Mesenchymal stem cell (in vitro differentiated cells and primary cell): ENCODE measurements at regions not wholly inside any gene's neighbourhood (a gene's known extent, or its start where the extent isn't known, plus 50 kb on each side); places are given as distances from the start of the nearest gene placed in this dataset.

Source experiments
- DNase-seq: peaks from one replicate; pipeline ENCODE4 v3.0.0-alpha.2; 2013
- H2AFZ ChIP-seq: one replicate; pipeline ENCODE4 v1.6.1; 2013; ENCODE audit warnings: low read depth, mild to moderate bottlenecking, control low read depth, inconsistent platforms, low read length, moderate library complexity
- H2AK5ac ChIP-seq: 2 replicates; pipeline ENCODE4 v1.6.1; 2013; ENCODE audit warnings: low read length, moderate library complexity, mild to moderate bottlenecking, inconsistent platforms; ENCODE audit not compliant: severe bottlenecking
- H2BK120ac ChIP-seq: one replicate; pipeline ENCODE4 v1.6.1; 2013; ENCODE audit warnings: low read depth, mild to moderate bottlenecking, inconsistent platforms, low read length, moderate library complexity
- H2BK12ac ChIP-seq, 2 experiments: one replicate each; pipeline ENCODE4 v1.6.1; 2013; ENCODE audit warnings: inconsistent platforms in 2 of 2, low read length in 2 of 2, mild to moderate bottlenecking in 2 of 2, moderate library complexity in 2 of 2, control low read depth in 1 of 2
- H2BK15ac ChIP-seq: one replicate; pipeline ENCODE4 v1.6.1; 2013; ENCODE audit warnings: mild to moderate bottlenecking, low read depth, inconsistent platforms; ENCODE audit not compliant: poor library complexity, severe bottlenecking
- H2BK5ac ChIP-seq: 2 replicates; pipeline ENCODE4 v1.6.1; 2013; ENCODE audit warnings: low read depth, mild to moderate bottlenecking, low read length, control low read depth, inconsistent platforms; ENCODE audit not compliant: poor library complexity, severe bottlenecking
- H3K14ac ChIP-seq, 2 experiments: one replicate each; pipeline ENCODE4 v1.6.1; 2013; ENCODE audit warnings: inconsistent platforms in 2 of 2, low read length in 2 of 2, control low read depth in 1 of 2, mild to moderate bottlenecking in 1 of 2, moderate library complexity in 1 of 2
- H3K18ac ChIP-seq, 2 experiments: one replicate each; pipeline ENCODE4 v1.6.1; 2013; ENCODE audit warnings: inconsistent platforms in 2 of 2, low read length in 2 of 2, control low read depth in 1 of 2, low read depth in 1 of 2, mild to moderate bottlenecking in 1 of 2
- H3K23ac ChIP-seq, 2 experiments: one replicate each; pipeline ENCODE4 v1.6.1; 2013; ENCODE audit warnings: inconsistent platforms in 2 of 2, low read length in 2 of 2, mild to moderate bottlenecking in 2 of 2, moderate library complexity in 2 of 2, control low read depth in 1 of 2
- H3K27ac ChIP-seq: 2 replicates; pipeline ENCODE4 v1.5.1; 2013; ENCODE audit warnings: mild to moderate bottlenecking, moderate library complexity, low read length, control low read depth, inconsistent platforms; ENCODE audit not compliant: poor library complexity, severe bottlenecking
- H3K27me3 ChIP-seq, 2 experiments: 2 replicates each; pipeline versions ENCODE4 v1.6.1 to v1.7.0; 2013; ENCODE audit warnings: low read length in 2 of 2, mild to moderate bottlenecking in 2 of 2, moderate library complexity in 2 of 2, control low read depth in 1 of 2, inconsistent platforms in 1 of 2; ENCODE audit not compliant: control insufficient read depth in 1 of 2, insufficient read depth in 1 of 2
- H3K36me3 ChIP-seq, 2 experiments: 2 replicates each; pipeline versions ENCODE4 v1.6.1 to v1.7.0; 2013; ENCODE audit warnings: low read length in 2 of 2, control low read depth in 1 of 2, inconsistent platforms in 1 of 2, low read depth in 1 of 2, mild to moderate bottlenecking in 1 of 2; ENCODE audit not compliant: insufficient read depth in 2 of 2, control insufficient read depth in 1 of 2
- H3K4ac ChIP-seq, 2 experiments: one replicate each; pipeline ENCODE4 v1.6.1; 2013; ENCODE audit warnings: inconsistent platforms in 2 of 2, low read length in 2 of 2, mild to moderate bottlenecking in 2 of 2, moderate library complexity in 2 of 2, control low read depth in 1 of 2, low read depth in 1 of 2
- H3K4me1 ChIP-seq: 2 replicates; pipeline ENCODE4 v1.6.1; 2013; ENCODE audit warnings: low read depth, low read length, control low read depth; ENCODE audit not compliant: control insufficient read depth, insufficient read depth
- H3K4me2 ChIP-seq: 2 replicates; pipeline ENCODE4 v1.6.1; 2013; ENCODE audit warnings: low read length, mild to moderate bottlenecking, inconsistent platforms; ENCODE audit not compliant: poor library complexity, severe bottlenecking
- H3K4me3 ChIP-seq, 2 experiments: 2 replicates each; pipeline versions ENCODE4 v1.5.1 to v1.7.0; 2013; ENCODE audit warnings: low read length in 2 of 2, mild to moderate bottlenecking in 2 of 2, control low read depth in 1 of 2, low read depth in 1 of 2; ENCODE audit not compliant: insufficient read depth in 1 of 2
- H3K79me1 ChIP-seq: replicated peaks from 2 replicates; pipeline ENCODE4 v1.6.1; 2013; ENCODE audit warnings: mild to moderate bottlenecking, control low read depth, low read length, inconsistent platforms; ENCODE audit not compliant: poor library complexity, severe bottlenecking
- H3K9ac ChIP-seq: 2 replicates; pipeline ENCODE4 v1.7.0; 2013; ENCODE audit warnings: mild to moderate bottlenecking, low read length, moderate library complexity
- H3K9me3 ChIP-seq: 2 replicates; pipeline ENCODE4 v1.7.0; 2013; ENCODE audit warnings: mild to moderate bottlenecking, low read length; ENCODE audit not compliant: control insufficient read depth
- H4K8ac ChIP-seq: one replicate; pipeline ENCODE4 v1.6.1; 2013; ENCODE audit warnings: inconsistent platforms, mild to moderate bottlenecking, low read length, moderate library complexity
- H4K91ac ChIP-seq: one replicate; pipeline ENCODE4 v1.6.1; 2013; ENCODE audit warnings: mild to moderate bottlenecking, low read length, inconsistent platforms
- WGBS: methylation state at CpG from one replicate; pipeline ENCODE4 v1.1.7; 2013; ENCODE audit warnings: mixed read lengths; 5-methylcytosine and 5-hydroxymethylcytosine counted together

GRCh38 chr11:110989428-110990133, 255.9 kb upstream of the POU2AF2 start:
- Histone ChIP-seq H3K9me3 (no peaks in the 10 kb centered on the region), H3K4me3 (no peak overlapping the region), H4K8ac (no peak overlapping the region), H3K36me3 (no peaks in the 10 kb centered on the region), H3K9ac (peak overlapping the region; percentile 18), H3K23ac (no peak overlapping the region), H3K79me1 (no peaks in the 10 kb centered on the region), H3K14ac (no peak overlapping the region), H4K91ac (no peak overlapping the region), H2AFZ (no peak overlapping the region), H3K4ac (no peak overlapping the region), H2BK120ac (no peak overlapping the region), H2BK5ac (no peak overlapping the region), H3K4me2 (no peak overlapping the region), H3K4me1 (no peaks in the 10 kb centered on the region), H3K18ac (no peak overlapping the region), H2BK12ac (no peak overlapping the region), H3K27ac (no peak overlapping the region), H2AK5ac (no peak overlapping the region), H3K27me3 (no peaks in the 10 kb centered on the region), H2BK15ac (no peak overlapping the region)
- peak; percentile 81 for DNase-seq

- H3K4me1 ChIP-seq: no peaks in the 10 kb centered on the region
- no peak overlapping the region for H2BK120ac ChIP-seq
- no peak overlapping the region for H3K27ac ChIP-seq
- no peak overlapping the region for H4K8ac ChIP-seq
- no peak overlapping the region for H2BK15ac ChIP-seq
- H3K4me3 ChIP-seq: no peak overlapping the region
- H3K9ac ChIP-seq: no peak overlapping the region
- no peaks in the 10 kb centered on the region for H3K79me1 ChIP-seq
- no CpG with 5 or more reads among the region's 3 CpGs for whole genome bisulfite sequencing
- no peaks in the 10 kb centered on the region for H3K27me3 ChIP-seq
- no peak overlapping the region for H3K23ac ChIP-seq
- H3K4me2 ChIP-seq: no peak overlapping the region
- DNase-seq: no peak
- no peaks in the 10 kb centered on the region for H3K9me3 ChIP-seq
- H3K18ac ChIP-seq: no peak overlapping the region
- no peak overlapping the region for H2AFZ ChIP-seq
- no peak overlapping the region for H3K4ac ChIP-seq
- no peak overlapping the region for H3K14ac ChIP-seq
- H2BK5ac ChIP-seq: no peak overlapping the region
- H3K36me3 ChIP-seq: no peaks in the 10 kb centered on the region
- no peak overlapping the region for H4K91ac ChIP-seq
- H2AK5ac ChIP-seq: no peak overlapping the region
- H2BK12ac ChIP-seq: no peak overlapping the region
Measured at GRCh38 chr11:110988671-110989070, 256.9 kb upstream of the POU2AF2 start.

GRCh38 chr11:110986016-110986415, 259.5 kb upstream of the POU2AF2 start:
- Histone ChIP-seq H2AFZ (no peak overlapping the region), H3K4ac (no peak overlapping the region), H3K9ac (no peak overlapping the region), H2AK5ac (no peak overlapping the region), H3K18ac (no peak overlapping the region), H3K23ac (no peak overlapping the region), H3K27ac (no peak overlapping the region), H3K36me3 (no peaks in the 10 kb centered on the region), H3K9me3 (no peaks in the 10 kb centered on the region), H2BK120ac (no peak overlapping the region), H4K91ac (no peak overlapping the region), H2BK15ac (no peak overlapping the region), H3K27me3 (no peaks in the 10 kb centered on the region), H2BK5ac (no peak overlapping the region), H2BK12ac (no peak overlapping the region), H3K4me2 (no peak overlapping the region), H3K79me1 (no peaks in the 10 kb centered on the region), H3K4me1 (no peaks in the 10 kb centered on the region), H3K4me3 (no peak overlapping the region), H3K14ac (no peak overlapping the region), H4K8ac (no peak overlapping the region)
- 97% methylated on average over 4 of the region's 7 CpGs for WGBS
- DNase-seq: no peak

GRCh38 chr11:110985547-110985946, 260.0 kb upstream of the POU2AF2 start:
- H3K27ac ChIP-seq: no peak overlapping the region
- no peak overlapping the region for H4K8ac ChIP-seq
- no peaks in the 10 kb centered on the region for H3K9me3 ChIP-seq
- no peak overlapping the region for H3K4ac ChIP-seq
- H3K36me3 ChIP-seq: no peaks in the 10 kb centered on the region
- no peak overlapping the region for H2BK12ac ChIP-seq
- no peak overlapping the region for H2BK120ac ChIP-seq
- no peak overlapping the region for H4K91ac ChIP-seq
- H3K23ac ChIP-seq: no peak overlapping the region
- no peak for DNase-seq
- no peak overlapping the region for H2AK5ac ChIP-seq
- no peaks in the 10 kb centered on the region for H3K27me3 ChIP-seq
- H3K79me1 ChIP-seq: no peaks in the 10 kb centered on the region
- H3K4me1 ChIP-seq: no peaks in the 10 kb centered on the region
- no peak overlapping the region for H3K18ac ChIP-seq
- no peak overlapping the region for H3K4me3 ChIP-seq
- H2AFZ ChIP-seq: no peak overlapping the region
- H3K4me2 ChIP-seq: no peak overlapping the region
- H3K14ac ChIP-seq: no peak overlapping the region
- no peak overlapping the region for H3K9ac ChIP-seq
- no peak overlapping the region for H2BK5ac ChIP-seq
- no peak overlapping the region for H2BK15ac ChIP-seq
